Activated CD4-positive, alpha-beta T cell treated with anti-CD3 and anti-CD28 coated beads for 36 hours (primary cell): ENCODE measurements at regions not wholly inside any gene's neighbourhood (a gene's known extent, or its start where the extent isn't known, plus 50 kb on each side); places are given as distances from the start of the nearest gene placed in this dataset.

Source experiments
- ATAC-seq: fragments of 200-7000 bp; cut with Tn5 transposase; one replicate; pipeline ENCODE4 v1.10.0; 2021; ENCODE audit warnings: mild to moderate bottlenecking, moderate library complexity
- CTCF ChIA-PET: fragments of 350-600 bp; sonication (Branson Sonifier 250); formaldehyde crosslinking; loops from one replicate; lab custom pipeline; 2021; ENCODE audit warnings: antibody characterized with exemption; lab: Charles Lee
- POLR2A ChIA-PET: fragments of 350-600 bp; sonication (Branson Sonifier 250); formaldehyde crosslinking; loops from one replicate; lab custom pipeline; 2021; ENCODE audit warnings: antibody characterized with exemption, inconsistent platforms; lab: Charles Lee
- DNase-seq: peaks from one replicate; pipeline ENCODE4 v3.0.0-alpha.2; 2020
- H3K27ac Mint-ChIP-seq: one replicate; pipeline ENCODE4 v1.8.0; 2021; ENCODE audit warnings: mixed read lengths
- H3K27me3 Mint-ChIP-seq: one replicate; pipeline ENCODE4 v1.8.0; 2021; ENCODE audit warnings: mixed read lengths
- H3K36me3 Mint-ChIP-seq: one replicate; pipeline ENCODE4 v1.8.0; 2021; ENCODE audit warnings: low read depth, mixed read lengths
- H3K4me1 Mint-ChIP-seq: one replicate; pipeline ENCODE4 v1.8.0; 2021; ENCODE audit warnings: mixed read lengths
- H3K4me3 Mint-ChIP-seq: one replicate; pipeline ENCODE4 v1.8.0; 2021; ENCODE audit warnings: mild to moderate bottlenecking, moderate library complexity, mixed read lengths
- H3K9me3 Mint-ChIP-seq: one replicate; pipeline ENCODE4 v1.8.0; 2021; ENCODE audit warnings: low read depth, mixed read lengths
- intact Hi-C, 2 experiments: fragments of 100-400 bp; cut with DNase I in 1 of 2; cut with micrococcal nuclease in 1 of 2; formaldehyde crosslinking; loops; one replicate each; pipeline versions ENCODE4 v1.14.2 to v1.15.1; 2022 to 2024; cut with DNase I, micrococcal nuclease

DNA sequence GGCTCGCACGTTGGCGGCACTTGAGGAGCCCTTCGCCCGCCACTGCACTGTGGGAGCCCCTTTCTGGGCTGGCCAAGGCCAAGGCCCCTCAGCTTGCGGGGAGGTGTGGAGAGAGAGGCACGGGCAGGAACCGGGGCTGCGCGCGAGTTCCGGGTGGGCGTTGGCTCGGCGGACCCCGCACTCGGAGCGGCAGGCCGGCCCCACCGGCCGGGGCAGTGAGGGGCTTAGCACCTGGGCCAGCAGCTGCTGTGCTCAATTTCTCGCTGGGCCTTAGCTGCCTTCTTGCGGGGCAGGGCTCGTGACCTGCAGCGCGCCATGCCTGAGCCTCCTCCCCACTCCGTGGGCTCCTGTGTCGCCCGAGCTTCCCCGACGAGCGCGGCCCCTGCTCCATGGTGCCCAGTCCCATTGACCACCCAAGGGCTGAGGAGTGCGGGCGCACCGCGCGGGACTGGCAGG is 71.6 kb upstream of the CNTN1 start:
- no peaks in the 10 kb centered on the region for H3K9me3 Mint-ChIP-seq
- ChIA-PET POLR2A (no interaction called here), CTCF (interaction anchor here (0.8 kb wide), 1 partner anchor 36 kb away, joined by 3 read pairs; no protein-coding TSS in a partner anchor)
- H3K4me3 Mint-ChIP-seq = no peak overlapping the region
- no peak for DNase-seq
- no peak overlapping the region for H3K27ac Mint-ChIP-seq
- peaks cover 3% of the 10 kb centered on the region for H3K27me3 Mint-ChIP-seq
- no peaks in the 10 kb centered on the region for H3K4me1 Mint-ChIP-seq
- no peaks in the 10 kb centered on the region for H3K36me3 Mint-ChIP-seq
- ATAC-seq = no peak
- intact Hi-C loops = no loop called here

DNA sequence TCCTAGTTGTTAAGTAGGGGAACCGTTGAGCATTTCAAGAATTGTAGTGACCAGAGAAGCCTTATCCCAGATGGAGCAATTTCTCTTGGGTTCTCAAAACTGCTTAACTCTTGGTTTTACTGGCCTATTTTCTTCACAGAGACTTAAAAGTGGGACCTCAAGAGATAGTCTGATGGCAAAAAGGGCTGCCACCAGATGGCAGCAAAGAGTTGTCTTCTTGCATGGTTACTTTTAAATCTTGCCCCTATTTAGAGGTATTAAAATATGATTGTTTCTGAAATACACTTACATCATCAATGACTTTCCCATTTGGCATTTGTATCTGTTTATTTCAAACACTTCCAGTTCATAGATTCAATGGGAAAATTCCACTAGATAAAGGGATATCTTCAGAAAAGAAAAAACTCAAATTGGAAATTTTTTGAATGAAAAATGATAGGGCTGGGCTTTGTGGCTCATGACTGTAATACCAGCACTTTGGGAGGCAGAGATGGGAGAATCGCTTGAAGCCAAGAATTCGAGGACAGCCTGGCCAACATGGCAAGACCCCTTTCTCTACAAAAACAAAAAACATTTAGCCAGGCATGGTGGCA is 69.9 kb upstream of the CNTN1 start:
- ATAC-seq (no peak), DNase-seq (peak; percentile 62)
- H3K27me3 Mint-ChIP-seq = peaks cover 3% of the 10 kb centered on the region
- intact Hi-C loops = loop anchor here (1.0 to 2.0 kb wide), 2 partner anchors 298 to 299 kb away; no protein-coding TSS in a partner anchor
- no peak overlapping the region for H3K27ac Mint-ChIP-seq
- CTCF ChIA-PET = no interaction called here
- H3K4me3 Mint-ChIP-seq = no peak overlapping the region
- H3K4me1 Mint-ChIP-seq = no peaks in the 10 kb centered on the region
- no peaks in the 10 kb centered on the region for H3K36me3 Mint-ChIP-seq
- H3K9me3 Mint-ChIP-seq = no peaks in the 10 kb centered on the region
- POLR2A ChIA-PET = interaction anchor here (0.6 kb wide), 1 partner anchor 107 kb away, joined by 3 read pairs; no protein-coding TSS in a partner anchor

DNA sequence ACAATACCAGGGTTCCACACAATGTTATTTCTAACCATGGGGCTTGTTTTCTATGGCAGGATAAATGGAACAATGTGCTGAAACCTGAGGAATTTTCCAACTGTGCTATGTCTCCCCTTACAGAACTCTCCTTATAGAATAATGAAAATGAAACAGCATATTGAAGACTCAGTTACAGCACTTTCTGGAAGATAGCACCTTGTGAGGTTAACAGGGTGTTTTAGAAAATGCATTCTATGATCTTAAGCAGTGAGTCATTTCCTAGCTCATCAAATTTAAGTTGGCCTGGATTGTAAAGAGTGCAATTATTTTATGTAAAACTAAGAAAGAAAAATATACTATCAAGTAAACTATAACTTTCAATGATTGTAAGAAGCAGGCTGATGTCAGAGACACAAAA is 60.1 kb upstream of the CNTN1 start:
- POLR2A ChIA-PET = no interaction called here
- CTCF ChIA-PET = no interaction called here
- Mint-ChIP-seq H3K36me3 (no peaks in the 10 kb centered on the region), H3K4me1 (no peaks in the 10 kb centered on the region), H3K27me3 (no peaks in the 10 kb centered on the region), H3K9me3 (peaks cover 3% of the 10 kb centered on the region), H3K27ac (no peak overlapping the region), H3K4me3 (no peak overlapping the region)
- ATAC-seq = no peak
- intact Hi-C loops = no loop called here
- DNase-seq = no peak

GRCh38 chr12:40632933-40633332 is 59.3 kb upstream of the CNTN1 start:
- intact Hi-C loops = no loop called here
- no peaks in the 10 kb centered on the region for H3K4me1 Mint-ChIP-seq
- POLR2A ChIA-PET = no interaction called here
- CTCF ChIA-PET = no interaction called here
- DNase-seq (no peak), ATAC-seq (no peak)
- peaks cover 3% of the 10 kb centered on the region for H3K9me3 Mint-ChIP-seq
- no peaks in the 10 kb centered on the region for H3K36me3 Mint-ChIP-seq
- H3K4me3 Mint-ChIP-seq = no peak overlapping the region
- no peaks in the 10 kb centered on the region for H3K27me3 Mint-ChIP-seq
- no peak overlapping the region for H3K27ac Mint-ChIP-seq

DNA sequence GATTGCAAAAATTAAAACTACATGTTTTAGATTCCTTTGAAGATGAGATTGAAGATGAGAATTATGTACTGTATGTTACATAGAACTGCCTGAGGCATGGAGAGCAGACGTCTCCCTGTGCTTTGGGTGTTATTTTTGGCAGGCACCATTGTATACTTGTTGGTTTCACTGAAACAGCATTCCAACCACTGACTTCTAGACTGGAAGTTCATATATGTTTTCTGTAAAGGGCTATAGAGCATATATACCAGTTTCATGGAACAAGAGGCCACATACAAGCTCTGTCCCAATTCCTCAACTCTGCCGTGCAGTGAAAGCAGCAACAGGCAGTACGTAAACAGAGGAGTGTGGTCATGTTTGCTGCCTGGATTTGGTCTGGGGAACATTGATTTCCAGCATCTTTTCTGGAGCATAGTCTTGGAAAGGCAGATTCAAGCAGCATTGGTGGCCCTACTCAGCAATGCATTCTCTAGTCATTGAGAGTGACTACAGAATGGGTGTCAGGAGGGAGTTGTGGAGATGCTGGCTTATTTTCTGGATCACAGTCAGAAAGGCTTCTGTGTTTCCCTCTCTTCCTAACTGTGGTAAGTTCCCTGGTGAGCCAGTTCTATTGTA is 57.6 kb upstream of the CNTN1 start:
- Mint-ChIP-seq H3K4me1 (no peaks in the 10 kb centered on the region), H3K36me3 (no peaks in the 10 kb centered on the region), H3K27me3 (no peaks in the 10 kb centered on the region), H3K9me3 (peaks cover 6% of the 10 kb centered on the region), H3K27ac (no peak overlapping the region), H3K4me3 (no peak overlapping the region)
- intact Hi-C loops = no loop called here
- ChIA-PET CTCF (no interaction called here), POLR2A (no interaction called here)
- no peak for ATAC-seq
- no peak for DNase-seq

DNA sequence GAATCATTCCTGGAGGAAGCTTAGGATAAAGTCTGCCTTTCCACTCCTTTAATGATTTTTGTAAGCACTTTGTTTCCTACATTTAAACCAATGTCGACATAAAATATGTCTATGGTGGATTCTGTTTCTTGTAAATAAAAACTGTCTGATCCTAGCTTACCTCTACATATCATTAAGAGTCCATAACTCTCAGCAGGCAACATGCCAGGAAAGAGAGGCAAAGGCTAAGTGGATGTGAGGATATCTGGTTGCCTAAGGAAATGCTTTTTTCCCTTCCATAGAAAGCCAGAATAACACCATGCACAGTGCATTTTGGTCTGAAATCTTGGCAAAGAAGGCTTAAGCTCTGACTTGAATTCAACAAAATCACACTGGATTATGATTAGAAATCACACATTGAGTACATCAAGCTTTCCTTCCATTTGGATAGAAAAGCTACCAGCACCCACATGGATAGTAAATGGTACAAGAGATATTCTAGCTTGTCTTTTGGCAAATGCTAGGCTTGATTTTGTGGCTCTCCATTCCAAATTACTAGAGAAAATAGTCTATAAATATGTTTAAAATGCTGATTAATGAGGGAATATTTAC is 57.0 kb upstream of the CNTN1 start:
- Mint-ChIP-seq H3K27ac (no peak overlapping the region), H3K4me1 (no peaks in the 10 kb centered on the region), H3K36me3 (no peaks in the 10 kb centered on the region), H3K9me3 (peaks cover 6% of the 10 kb centered on the region), H3K27me3 (no peaks in the 10 kb centered on the region), H3K4me3 (no peak overlapping the region)
- ChIA-PET POLR2A (no interaction called here), CTCF (no interaction called here)
- DNase-seq (no peak), ATAC-seq (no peak)
- intact Hi-C loops = no loop called here
